ENCODE measurements at regions not wholly inside any gene's neighbourhood (a gene's known extent, or its start where the extent isn't known, plus 50 kb on each side); places are given as distances from the start of the nearest gene placed in this dataset.
A peak's percentile ranks its signal among the peaks of the same experiment; 100 is the strongest.

DNA sequence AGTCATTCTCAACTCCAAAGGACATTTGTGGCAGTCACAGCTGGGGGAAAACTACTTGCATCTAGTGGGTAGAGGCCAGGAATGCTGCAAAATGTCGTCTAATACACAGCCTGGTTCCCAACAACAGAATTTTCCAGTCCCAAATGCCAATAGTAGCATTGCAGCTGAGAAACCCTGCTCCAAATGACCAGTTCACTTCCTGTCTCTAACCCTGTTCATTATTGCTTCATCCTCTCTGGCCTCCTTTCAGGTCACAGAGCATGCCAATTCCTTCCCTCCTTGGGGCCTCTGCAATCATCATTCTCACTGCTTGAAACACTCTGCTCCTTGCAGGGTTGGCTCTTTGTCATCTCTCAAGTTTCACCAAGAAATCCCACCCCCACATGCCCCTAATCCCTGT, 139.1 kb downstream of the IRS1 start (continued):
- TF ChIP-seq ZNF615 (CRISPR knock-in tag; IDR thresholded peaks at IDR 0.05; ENCODE audit: borderline replicate concordance) (no peak), ZNF607 (CRISPR knock-in tag; IDR thresholded peaks at IDR 0.05; ENCODE audit: borderline replicate concordance) (no peak), FOXA3 (CRISPR knock-in tag; IDR thresholded peaks at IDR 0.05) (peak; percentile 10; the same call in 1 of the 2 replicates), GABPB1 (CRISPR knock-in tag; IDR thresholded peaks at IDR 0.05) (peak; percentile 32; the same call in 1 of the 2 replicates), ZNF678 (CRISPR knock-in tag; IDR thresholded peaks at IDR 0.05) (no peak), GABPA (IDR thresholded peaks at IDR 0.05; ENCODE audit: low read depth, low read length) (no peak), GABPA (CRISPR knock-in tag; IDR thresholded peaks at IDR 0.05; ENCODE audit: low read depth) (peak; percentile 34; the same call in 1 of the 2 replicates), EP300 (IDR thresholded peaks at IDR 0.05; ENCODE audit: low read depth in 2 of 2, low read length in 2 of 2) (peak in 1 of 2 experiments; percentile 9; a peak in 1 of 4 replicates), EP300 (CRISPR knock-in tag; IDR thresholded peaks at IDR 0.05; ENCODE audit: borderline replicate concordance) (no peak), MED13 (CRISPR knock-in tag; IDR thresholded peaks at IDR 0.05) (no peak), ZNF577 (CRISPR knock-in tag; IDR thresholded peaks at IDR 0.05; ENCODE audit: borderline replicate concordance, low read depth) (no peak), ZNF558 (CRISPR knock-in tag; IDR thresholded peaks at IDR 0.05; ENCODE audit: borderline replicate concordance) (no peak)
- TF ChIP-seq, protein P1, sequence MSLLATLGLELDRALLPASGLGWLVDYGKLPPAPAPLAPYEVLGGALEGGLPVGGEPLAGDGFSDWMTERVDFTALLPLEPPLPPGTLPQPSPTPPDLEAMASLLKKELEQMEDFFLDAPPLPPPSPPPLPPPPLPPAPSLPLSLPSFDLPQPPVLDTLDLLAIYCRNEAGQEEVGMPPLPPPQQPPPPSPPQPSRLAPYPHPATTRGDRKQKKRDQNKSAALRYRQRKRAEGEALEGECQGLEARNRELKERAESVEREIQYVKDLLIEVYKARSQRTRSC (CRISPR knock-in tag; IDR thresholded peaks at IDR 0.05; ENCODE audit: low read depth) = no peak
- TF ChIP-seq, protein P2, sequence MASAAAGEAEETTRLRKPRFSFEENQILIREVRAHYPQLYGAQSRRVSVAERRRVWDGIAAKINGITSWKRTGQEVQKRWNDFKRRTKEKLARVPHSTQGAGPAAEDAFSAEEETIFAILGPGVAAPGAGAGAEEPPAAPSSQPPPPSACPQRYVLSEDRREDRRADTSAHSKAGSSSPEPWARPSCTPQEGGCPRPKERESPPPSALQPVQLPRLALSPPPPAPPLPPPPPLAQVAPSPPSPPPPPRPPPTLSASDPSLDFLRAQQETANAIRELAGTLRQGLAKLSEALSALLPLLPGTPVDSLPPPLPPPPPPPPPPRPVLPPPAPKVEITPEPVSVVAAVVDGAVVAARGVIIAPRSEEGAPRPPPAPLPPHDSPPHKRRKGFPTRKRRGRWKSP (CRISPR knock-in tag; IDR thresholded peaks at IDR 0.05) = no peak
- TF ChIP-seq, protein P3, sequence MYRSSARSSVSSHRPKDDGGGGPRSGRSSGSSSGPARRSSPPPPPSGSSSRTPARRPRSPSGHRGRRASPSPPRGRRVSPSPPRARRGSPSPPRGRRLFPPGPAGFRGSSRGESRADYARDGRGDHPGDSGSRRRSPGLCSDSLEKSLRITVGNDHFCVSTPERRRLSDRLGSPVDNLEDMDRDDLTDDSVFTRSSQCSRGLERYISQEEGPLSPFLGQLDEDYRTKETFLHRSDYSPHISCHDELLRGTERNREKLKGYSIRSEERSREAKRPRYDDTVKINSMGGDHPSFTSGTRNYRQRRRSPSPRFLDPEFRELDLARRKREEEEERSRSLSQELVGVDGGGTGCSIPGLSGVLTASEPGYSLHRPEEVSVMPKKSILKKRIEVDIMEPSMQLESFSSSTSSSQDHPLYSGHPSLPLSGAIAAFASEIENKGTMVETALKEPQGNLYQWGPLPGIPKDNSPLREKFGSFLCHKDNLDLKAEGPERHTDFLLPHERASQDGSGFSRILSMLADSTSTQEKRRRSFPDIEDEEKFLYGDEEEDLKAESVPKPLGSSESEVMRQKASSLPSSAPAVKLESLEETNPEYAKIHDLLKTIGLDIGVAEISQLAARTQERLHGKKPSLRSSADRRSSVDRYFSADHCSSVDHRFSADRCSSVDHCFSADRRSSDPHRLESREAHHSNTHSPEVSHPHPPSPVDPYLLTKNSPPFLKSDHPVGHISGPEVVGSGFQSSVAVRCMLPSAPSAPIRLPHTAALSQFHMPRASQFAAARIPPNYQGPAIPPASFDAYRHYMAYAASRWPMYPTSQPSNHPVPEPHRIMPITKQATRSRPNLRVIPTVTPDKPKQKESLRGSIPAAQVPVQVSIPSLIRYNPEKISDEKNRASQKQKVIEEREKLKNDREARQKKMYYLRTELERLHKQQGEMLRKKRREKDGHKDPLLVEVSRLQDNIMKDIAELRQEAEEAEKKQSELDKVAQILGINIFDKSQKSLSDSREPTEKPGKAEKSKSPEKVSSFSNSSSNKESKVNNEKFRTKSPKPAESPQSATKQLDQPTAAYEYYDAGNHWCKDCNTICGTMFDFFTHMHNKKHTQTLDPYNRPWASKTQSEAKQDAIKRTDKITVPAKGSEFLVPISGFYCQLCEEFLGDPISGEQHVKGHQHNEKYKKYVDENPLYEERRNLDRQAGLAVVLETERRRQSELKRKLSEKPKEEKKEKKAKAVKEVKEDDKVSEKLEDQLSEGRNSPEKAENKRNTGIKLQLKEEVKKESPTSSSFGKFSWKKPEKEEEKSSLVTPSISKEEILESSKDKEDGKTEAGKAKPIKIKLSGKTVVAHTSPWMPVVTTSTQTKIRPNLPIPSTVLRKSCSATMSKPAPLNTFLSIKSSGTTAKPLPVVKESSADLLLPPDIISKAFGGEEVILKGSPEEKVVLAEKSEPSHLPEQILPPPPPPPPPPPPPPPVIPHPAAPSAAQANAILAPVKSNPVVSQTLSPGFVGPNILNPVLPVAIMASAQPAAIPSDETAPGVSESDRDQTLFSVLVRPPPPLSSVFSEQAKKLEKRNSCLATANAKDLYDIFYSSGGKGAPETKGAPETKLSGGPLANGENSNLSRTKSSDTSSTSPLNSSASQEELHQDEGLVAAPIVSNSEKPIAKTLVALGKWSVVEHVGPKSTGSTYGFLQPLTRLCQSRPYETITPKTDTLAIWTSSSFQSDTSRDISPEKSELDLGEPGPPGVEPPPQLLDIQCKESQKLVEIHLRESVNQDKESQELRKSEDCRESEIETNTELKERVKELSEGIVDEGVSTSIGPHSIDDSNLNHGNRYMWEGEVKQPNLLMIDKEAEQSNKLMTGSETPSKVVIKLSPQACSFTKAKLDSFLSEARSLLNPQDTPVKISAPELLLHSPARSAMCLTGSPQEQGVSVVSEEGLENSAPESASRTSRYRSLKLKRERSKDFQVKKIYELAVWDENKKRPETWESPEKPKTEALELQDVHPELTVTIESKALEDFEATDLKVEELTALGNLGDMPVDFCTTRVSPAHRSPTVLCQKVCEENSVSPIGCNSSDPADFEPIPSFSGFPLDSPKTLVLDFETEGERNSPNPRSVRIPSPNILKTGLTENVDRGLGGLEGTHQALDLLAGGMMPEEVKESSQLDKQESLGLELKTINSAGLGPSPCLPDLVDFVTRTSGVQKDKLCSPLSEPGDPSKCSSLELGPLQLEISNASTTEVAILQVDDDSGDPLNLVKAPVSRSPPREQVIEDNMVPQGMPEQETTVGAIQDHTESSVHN (CRISPR knock-in tag; IDR thresholded peaks at IDR 0.05) = no peak
- TF ChIP-seq, protein P4, sequence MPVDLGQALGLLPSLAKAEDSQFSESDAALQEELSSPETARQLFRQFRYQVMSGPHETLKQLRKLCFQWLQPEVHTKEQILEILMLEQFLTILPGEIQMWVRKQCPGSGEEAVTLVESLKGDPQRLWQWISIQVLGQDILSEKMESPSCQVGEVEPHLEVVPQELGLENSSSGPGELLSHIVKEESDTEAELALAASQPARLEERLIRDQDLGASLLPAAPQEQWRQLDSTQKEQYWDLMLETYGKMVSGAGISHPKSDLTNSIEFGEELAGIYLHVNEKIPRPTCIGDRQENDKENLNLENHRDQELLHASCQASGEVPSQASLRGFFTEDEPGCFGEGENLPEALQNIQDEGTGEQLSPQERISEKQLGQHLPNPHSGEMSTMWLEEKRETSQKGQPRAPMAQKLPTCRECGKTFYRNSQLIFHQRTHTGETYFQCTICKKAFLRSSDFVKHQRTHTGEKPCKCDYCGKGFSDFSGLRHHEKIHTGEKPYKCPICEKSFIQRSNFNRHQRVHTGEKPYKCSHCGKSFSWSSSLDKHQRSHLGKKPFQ (CRISPR knock-in tag; IDR thresholded peaks at IDR 0.05; ENCODE audit: insufficient replicate concordance) = no peak
- TF ChIP-seq, protein P5, sequence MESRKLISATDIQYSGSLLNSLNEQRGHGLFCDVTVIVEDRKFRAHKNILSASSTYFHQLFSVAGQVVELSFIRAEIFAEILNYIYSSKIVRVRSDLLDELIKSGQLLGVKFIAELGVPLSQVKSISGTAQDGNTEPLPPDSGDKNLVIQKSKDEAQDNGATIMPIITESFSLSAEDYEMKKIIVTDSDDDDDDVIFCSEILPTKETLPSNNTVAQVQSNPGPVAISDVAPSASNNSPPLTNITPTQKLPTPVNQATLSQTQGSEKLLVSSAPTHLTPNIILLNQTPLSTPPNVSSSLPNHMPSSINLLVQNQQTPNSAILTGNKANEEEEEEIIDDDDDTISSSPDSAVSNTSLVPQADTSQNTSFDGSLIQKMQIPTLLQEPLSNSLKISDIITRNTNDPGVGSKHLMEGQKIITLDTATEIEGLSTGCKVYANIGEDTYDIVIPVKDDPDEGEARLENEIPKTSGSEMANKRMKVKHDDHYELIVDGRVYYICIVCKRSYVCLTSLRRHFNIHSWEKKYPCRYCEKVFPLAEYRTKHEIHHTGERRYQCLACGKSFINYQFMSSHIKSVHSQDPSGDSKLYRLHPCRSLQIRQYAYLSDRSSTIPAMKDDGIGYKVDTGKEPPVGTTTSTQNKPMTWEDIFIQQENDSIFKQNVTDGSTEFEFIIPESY (CRISPR knock-in tag; IDR thresholded peaks at IDR 0.05) = no peak
